Type B pancreatic cell (in vitro differentiated cells): ENCODE measurements at regions not wholly inside any gene's neighbourhood (a gene's known extent, or its start where the extent isn't known, plus 50 kb on each side); places are given as distances from the start of the nearest gene placed in this dataset.

Experiments
- DNase-seq: peaks from one replicate; pipeline ENCODE4 v3.0.0; 2021; ENCODE audit warnings: mixed read lengths; ENCODE audit not compliant: unreplicated experiment; ENCODE audit errors: extremely low spot score
- H3K27ac Mint-ChIP-seq: 2 replicates; pipeline ENCODE4 v1.8.0; 2021; ENCODE audit warnings: mild to moderate bottlenecking, mixed read lengths
- H3K27me3 Mint-ChIP-seq: 2 replicates; pipeline ENCODE4 v1.8.0; 2021; ENCODE audit warnings: mixed read lengths
- H3K36me3 Mint-ChIP-seq: 2 replicates; pipeline ENCODE4 v1.8.0; 2021; ENCODE audit warnings: mixed read lengths
- H3K4me1 Mint-ChIP-seq: one replicate; pipeline ENCODE4 v1.8.0; 2021; ENCODE audit warnings: mixed read lengths; ENCODE audit not compliant: unreplicated experiment
- H3K4me3 Mint-ChIP-seq: 2 replicates; pipeline ENCODE4 v1.8.0; 2021; ENCODE audit warnings: mild to moderate bottlenecking, mixed read lengths
- H3K9me3 Mint-ChIP-seq: 2 replicates; pipeline ENCODE4 v1.8.0; 2021; ENCODE audit warnings: mixed read lengths
- CTCF ChIP-seq: fragments of 200-600 bp; sonication (generic); conservative IDR thresholded peaks from 2 replicates; pipeline ENCODE4 v1.5.0; 2021; ENCODE audit warnings: antibody characterized with exemption, mild to moderate bottlenecking

- no peak for DNase-seq
- Mint-ChIP-seq H3K4me1 (peaks cover 8% of the 10 kb centered on the region), H3K27ac (no peak overlapping the region), H3K36me3 (no peaks in the 10 kb centered on the region), H3K27me3 (peaks cover 3% of the 10 kb centered on the region), H3K9me3 (no peaks in the 10 kb centered on the region), H3K4me3 (no peak overlapping the region)
- no peak for TF ChIP-seq CTCF
Observed at GRCh38 chr6:88301888-88302768, 136.0 kb upstream of the CNR1 start.

GRCh38 chr6:88301256-88301655 is 135.1 kb upstream of the CNR1 start:
- no peaks in the 10 kb centered on the region for H3K9me3 Mint-ChIP-seq
- no peak overlapping the region for H3K27ac Mint-ChIP-seq
- no peak for DNase-seq
- TF ChIP-seq CTCF, result no peak
- H3K4me3 Mint-ChIP-seq, result no peak overlapping the region
- H3K4me1 Mint-ChIP-seq, result peaks cover 16% of the 10 kb centered on the region
- H3K27me3 Mint-ChIP-seq, result peaks cover 3% of the 10 kb centered on the region
- no peaks in the 10 kb centered on the region for H3K36me3 Mint-ChIP-seq

GRCh38 chr6:88298066-88298845 is 132.1 kb upstream of the CNR1 start:
- Mint-ChIP-seq H3K27ac (no peak overlapping the region), H3K27me3 (peaks cover 3% of the 10 kb centered on the region), H3K9me3 (no peaks in the 10 kb centered on the region), H3K4me1 (peaks cover 18% of the 10 kb centered on the region), H3K4me3 (no peak overlapping the region), H3K36me3 (no peaks in the 10 kb centered on the region)
- DNase-seq, result no peak
- TF ChIP-seq CTCF, result no peak

- no peak for TF ChIP-seq CTCF
Observed at GRCh38 chr6:88296694-88297093, 130.5 kb upstream of the CNR1 start.

GRCh38 chr6:88295663-88296062 is 129.5 kb upstream of the CNR1 start:
- Mint-ChIP-seq H3K4me1 (peaks cover 18% of the 10 kb centered on the region), H3K27ac (no peak overlapping the region), H3K4me3 (no peak overlapping the region), H3K27me3 (peaks cover 3% of the 10 kb centered on the region), H3K36me3 (no peaks in the 10 kb centered on the region), H3K9me3 (no peaks in the 10 kb centered on the region)
- TF ChIP-seq CTCF, result no peak
- no peak for DNase-seq

More at GRCh38 chr6:88296694-88297093, 130.5 kb upstream of the CNR1 start:
- H3K4me3 Mint-ChIP-seq, result no peak overlapping the region
- no peak overlapping the region for H3K27ac Mint-ChIP-seq
- H3K4me1 Mint-ChIP-seq, result peaks cover 18% of the 10 kb centered on the region
- H3K9me3 Mint-ChIP-seq, result no peaks in the 10 kb centered on the region
- no peak for DNase-seq
- no peaks in the 10 kb centered on the region for H3K36me3 Mint-ChIP-seq
- peaks cover 3% of the 10 kb centered on the region for H3K27me3 Mint-ChIP-seq
